MM.1S (cell line): ENCODE measurements at regions not wholly inside any gene's neighbourhood (a gene's known extent, or its start where the extent isn't known, plus 50 kb on each side); places are given as distances from the start of the nearest gene placed in this dataset.

Experiments
- EZH2phosphoT487 ChIP-seq: fragments of 300-600 bp; sonication (generic); IDR thresholded peaks from 2 replicates; pipeline ENCODE4 v1.6.1; 2018; ENCODE audit warnings: antibody characterized with exemption, low read length
- TF ChIP-seq, protein P1 (sequence below): fragments of 300-600 bp; sonication (generic); IDR thresholded peaks from 2 replicates; pipeline ENCODE4 v1.5.1; 2016; ENCODE audit warnings: antibody characterized with exemption, low read length, mixed read lengths

GRCh38 chr5:56552612-56553268 lies 262.6 kb upstream of the MAP3K1 start:
- TF ChIP-seq, protein P1, sequence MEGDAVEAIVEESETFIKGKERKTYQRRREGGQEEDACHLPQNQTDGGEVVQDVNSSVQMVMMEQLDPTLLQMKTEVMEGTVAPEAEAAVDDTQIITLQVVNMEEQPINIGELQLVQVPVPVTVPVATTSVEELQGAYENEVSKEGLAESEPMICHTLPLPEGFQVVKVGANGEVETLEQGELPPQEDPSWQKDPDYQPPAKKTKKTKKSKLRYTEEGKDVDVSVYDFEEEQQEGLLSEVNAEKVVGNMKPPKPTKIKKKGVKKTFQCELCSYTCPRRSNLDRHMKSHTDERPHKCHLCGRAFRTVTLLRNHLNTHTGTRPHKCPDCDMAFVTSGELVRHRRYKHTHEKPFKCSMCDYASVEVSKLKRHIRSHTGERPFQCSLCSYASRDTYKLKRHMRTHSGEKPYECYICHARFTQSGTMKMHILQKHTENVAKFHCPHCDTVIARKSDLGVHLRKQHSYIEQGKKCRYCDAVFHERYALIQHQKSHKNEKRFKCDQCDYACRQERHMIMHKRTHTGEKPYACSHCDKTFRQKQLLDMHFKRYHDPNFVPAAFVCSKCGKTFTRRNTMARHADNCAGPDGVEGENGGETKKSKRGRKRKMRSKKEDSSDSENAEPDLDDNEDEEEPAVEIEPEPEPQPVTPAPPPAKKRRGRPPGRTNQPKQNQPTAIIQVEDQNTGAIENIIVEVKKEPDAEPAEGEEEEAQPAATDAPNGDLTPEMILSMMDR = no peak
- TF ChIP-seq EZH2phosphoT487 = no peak
